Smooth muscle cell (in vitro differentiated cells): ENCODE measurements at regions not wholly inside any gene's neighbourhood (a gene's known extent, or its start where the extent isn't known, plus 50 kb on each side); places are given as distances from the start of the nearest gene placed in this dataset.

Experiments used
- DNase-seq: peaks from one replicate; lab custom pipeline; 2025; ENCODE audit not compliant: unreplicated experiment; lab: John Stamatoyannopoulos, UW
- H2AFZ ChIP-seq: fragments of 200-600 bp; sonication (generic); 2 replicates; pipeline ENCODE4 v1.6.0; 2016; ENCODE audit warnings: antibody characterized with exemption, low read depth, mild to moderate bottlenecking
- H3F3A ChIP-seq: fragments of 200-600 bp; sonication (generic); 2 replicates; pipeline ENCODE4 v1.6.0; 2017; ENCODE audit warnings: antibody characterized with exemption, low read depth
- H3K27ac ChIP-seq: fragments of 200-600 bp; sonication (generic); 2 replicates; pipeline ENCODE4 v1.5.1; 2016; ENCODE audit warnings: low read depth, mild to moderate bottlenecking
- H3K27me3 ChIP-seq: fragments of 200-600 bp; sonication (generic); 2 replicates; pipeline ENCODE4 v1.6.1; 2016; ENCODE audit warnings: low read depth, mild to moderate bottlenecking
- H3K36me3 ChIP-seq: fragments of 200-600 bp; sonication (generic); 2 replicates; pipeline ENCODE4 v1.5.1; 2016; ENCODE audit warnings: low read depth
- H3K4me1 ChIP-seq: fragments of 200-600 bp; sonication (generic); 2 replicates; pipeline ENCODE4 v1.5.1; 2016; ENCODE audit warnings: low read depth
- H3K4me2 ChIP-seq: fragments of 200-600 bp; sonication (generic); 2 replicates; pipeline ENCODE4 v1.6.0; 2016; ENCODE audit warnings: mild to moderate bottlenecking
- H3K4me3 ChIP-seq: fragments of 200-600 bp; sonication (generic); 2 replicates; pipeline ENCODE4 v1.5.1; 2016; ENCODE audit warnings: mild to moderate bottlenecking
- H3K79me2 ChIP-seq: fragments of 200-600 bp; sonication (generic); 2 replicates; pipeline ENCODE4 v1.6.0; 2016; ENCODE audit warnings: low read depth, mild to moderate bottlenecking
- H3K9ac ChIP-seq: fragments of 200-600 bp; sonication (generic); 2 replicates; pipeline ENCODE4 v1.6.0; 2016; ENCODE audit warnings: low read depth
- H3K9me3 ChIP-seq: fragments of 200-600 bp; sonication (generic); replicated peaks from 2 replicates; pipeline ENCODE4 v1.5.1; 2016; ENCODE audit warnings: low read depth
- H4K20me1 ChIP-seq: fragments of 200-600 bp; sonication (generic); 2 replicates; pipeline ENCODE4 v1.6.0; 2016; ENCODE audit warnings: low read depth
- WGBS: methylation state at CpG from one replicate; pipeline ENCODE4 v1.1.7; 2016; ENCODE audit warnings: low lambda C conversion rate; 5-methylcytosine and 5-hydroxymethylcytosine counted together
- TF ChIP-seq, protein P1 (sequence below): fragments of 200-600 bp; sonication (generic); IDR thresholded peaks from 2 replicates; pipeline ENCODE4 v1.5.1; 2017; ENCODE audit warnings: borderline replicate concordance, mild to moderate bottlenecking, antibody characterized with exemption; ENCODE audit not compliant: insufficient read depth, poor library complexity, severe bottlenecking

DNA sequence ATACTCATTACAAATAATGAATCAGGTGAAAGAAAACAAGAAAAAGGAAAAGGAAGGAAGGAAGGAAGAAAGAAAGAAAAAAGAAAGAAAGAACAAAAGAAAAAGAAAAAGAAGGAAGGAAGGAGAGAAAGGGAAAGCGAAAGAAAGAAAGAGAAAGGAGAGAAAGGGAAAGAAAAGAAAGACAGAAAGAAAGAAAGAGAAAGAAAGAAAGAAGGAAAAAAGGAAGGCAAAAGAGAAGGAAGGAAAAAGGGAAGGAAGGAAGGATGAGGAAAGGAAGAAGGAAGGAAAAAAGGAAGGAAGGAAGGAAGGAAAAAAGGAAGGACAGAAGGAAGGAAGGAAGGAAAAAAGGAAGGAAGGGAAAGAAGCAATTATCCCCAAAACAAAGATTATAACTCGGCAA, 1460.4 kb upstream of the PIK3C3 start:
- no peak overlapping the region for H2AFZ ChIP-seq
- no peaks in the 10 kb centered on the region for H3K4me1 ChIP-seq
- 86% methylated on average over 2 of the region's 2 CpGs for WGBS
- no peaks in the 10 kb centered on the region for H3K79me2 ChIP-seq
- no peaks in the 10 kb centered on the region for H3K9me3 ChIP-seq
- H3K36me3 ChIP-seq = no peaks in the 10 kb centered on the region
- H3F3A ChIP-seq = no peaks in the 10 kb centered on the region
- no peak overlapping the region for H3K4me3 ChIP-seq
- DNase-seq = no peak
- H3K4me2 ChIP-seq = no peak overlapping the region
- no peaks in the 10 kb centered on the region for H3K27me3 ChIP-seq
- H3K9ac ChIP-seq = no peak overlapping the region
- H3K27ac ChIP-seq = no peak overlapping the region
- TF ChIP-seq, protein P1, sequence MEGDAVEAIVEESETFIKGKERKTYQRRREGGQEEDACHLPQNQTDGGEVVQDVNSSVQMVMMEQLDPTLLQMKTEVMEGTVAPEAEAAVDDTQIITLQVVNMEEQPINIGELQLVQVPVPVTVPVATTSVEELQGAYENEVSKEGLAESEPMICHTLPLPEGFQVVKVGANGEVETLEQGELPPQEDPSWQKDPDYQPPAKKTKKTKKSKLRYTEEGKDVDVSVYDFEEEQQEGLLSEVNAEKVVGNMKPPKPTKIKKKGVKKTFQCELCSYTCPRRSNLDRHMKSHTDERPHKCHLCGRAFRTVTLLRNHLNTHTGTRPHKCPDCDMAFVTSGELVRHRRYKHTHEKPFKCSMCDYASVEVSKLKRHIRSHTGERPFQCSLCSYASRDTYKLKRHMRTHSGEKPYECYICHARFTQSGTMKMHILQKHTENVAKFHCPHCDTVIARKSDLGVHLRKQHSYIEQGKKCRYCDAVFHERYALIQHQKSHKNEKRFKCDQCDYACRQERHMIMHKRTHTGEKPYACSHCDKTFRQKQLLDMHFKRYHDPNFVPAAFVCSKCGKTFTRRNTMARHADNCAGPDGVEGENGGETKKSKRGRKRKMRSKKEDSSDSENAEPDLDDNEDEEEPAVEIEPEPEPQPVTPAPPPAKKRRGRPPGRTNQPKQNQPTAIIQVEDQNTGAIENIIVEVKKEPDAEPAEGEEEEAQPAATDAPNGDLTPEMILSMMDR = no peak
- no peaks in the 10 kb centered on the region for H4K20me1 ChIP-seq

DNA sequence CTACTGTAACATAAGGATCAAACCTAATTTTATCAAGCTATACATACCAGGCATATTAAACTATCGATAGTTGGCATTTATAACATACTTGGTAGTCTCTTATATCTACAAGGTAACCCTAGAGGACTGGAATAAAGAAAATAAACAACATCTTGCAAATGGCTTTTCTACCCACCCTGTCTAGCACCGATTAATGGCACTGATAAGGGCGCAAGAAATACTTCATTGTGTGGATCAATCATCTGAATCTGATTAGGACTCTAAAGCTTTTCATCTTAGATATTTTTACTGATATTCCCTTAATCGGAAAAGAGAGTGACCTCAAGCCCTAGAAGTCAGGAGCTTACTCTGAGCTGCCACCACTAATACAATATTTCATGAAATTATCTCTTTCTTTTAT, 1461.7 kb upstream of the PIK3C3 start:
- no peaks in the 10 kb centered on the region for H4K20me1 ChIP-seq
- H3K79me2 ChIP-seq = no peaks in the 10 kb centered on the region
- H3K9me3 ChIP-seq = no peaks in the 10 kb centered on the region
- H3K4me2 ChIP-seq = no peak overlapping the region
- no peaks in the 10 kb centered on the region for H3K4me1 ChIP-seq
- H3K36me3 ChIP-seq = no peaks in the 10 kb centered on the region
- no peak overlapping the region for H3K9ac ChIP-seq
- 71% methylated on average over 4 of the region's 4 CpGs for WGBS
- H3K4me3 ChIP-seq = no peak overlapping the region
- no peaks in the 10 kb centered on the region for H3K27me3 ChIP-seq
- no peaks in the 10 kb centered on the region for H3F3A ChIP-seq
- TF ChIP-seq, protein P1 = no peak
- no peak overlapping the region for H3K27ac ChIP-seq
- DNase-seq = no peak
- no peak overlapping the region for H2AFZ ChIP-seq

DNA sequence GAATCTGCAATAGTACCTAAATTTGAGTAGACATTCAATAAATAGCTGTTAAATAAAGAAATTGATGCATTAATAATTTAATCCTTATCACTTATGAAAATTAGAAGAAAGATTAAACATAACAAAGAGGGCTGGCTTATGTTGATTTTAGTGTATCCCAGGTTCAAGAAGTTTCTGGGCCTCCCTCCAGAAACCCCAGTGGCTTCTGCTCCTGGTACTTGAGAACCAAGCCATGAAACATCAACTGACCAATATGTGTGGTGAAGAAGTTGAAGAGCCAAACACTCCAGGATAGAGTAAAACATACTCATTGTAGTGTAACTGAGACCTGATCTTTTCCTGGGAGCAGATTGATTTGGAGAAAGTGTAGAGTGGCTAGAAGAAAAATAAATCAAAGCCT, 1465.7 kb upstream of the PIK3C3 start:
- TF ChIP-seq, protein P1 = no peak
- Histone ChIP-seq H3K9ac (no peak overlapping the region), H3K27ac (no peak overlapping the region), H3K79me2 (no peaks in the 10 kb centered on the region), H3K4me3 (no peak overlapping the region), H3F3A (no peaks in the 10 kb centered on the region), H3K4me2 (no peak overlapping the region), H4K20me1 (no peaks in the 10 kb centered on the region), H3K36me3 (no peaks in the 10 kb centered on the region), H3K4me1 (no peaks in the 10 kb centered on the region), H3K27me3 (no peaks in the 10 kb centered on the region), H3K9me3 (no peaks in the 10 kb centered on the region), H2AFZ (no peak overlapping the region)
- no peak for DNase-seq

DNA sequence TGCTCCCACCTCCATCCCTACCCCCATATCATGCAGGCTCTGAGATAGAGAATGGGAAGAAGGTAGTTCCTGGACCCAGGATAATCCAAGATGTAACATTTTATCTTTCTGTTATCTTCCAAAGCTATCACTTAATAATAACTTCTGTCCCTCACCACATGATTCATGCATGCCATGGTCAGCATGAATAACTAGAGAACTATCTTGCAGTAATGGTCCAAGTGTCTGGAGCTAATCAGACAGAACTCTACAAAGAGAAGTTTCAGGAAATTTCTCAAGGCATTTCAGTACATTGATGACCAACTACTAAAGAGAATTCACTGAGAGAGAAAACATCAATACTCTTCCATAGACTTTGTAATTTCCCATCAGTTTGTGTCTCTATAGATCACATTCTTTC, 1469.7 kb upstream of the PIK3C3 start:
- Histone ChIP-seq H3K4me3 (no peak overlapping the region), H3F3A (no peaks in the 10 kb centered on the region), H3K4me1 (no peaks in the 10 kb centered on the region), H3K9me3 (no peaks in the 10 kb centered on the region), H3K79me2 (no peaks in the 10 kb centered on the region), H3K4me2 (peak overlapping the region; percentile 6), H3K27ac (peak overlapping the region; percentile 61), H4K20me1 (no peaks in the 10 kb centered on the region), H3K27me3 (no peaks in the 10 kb centered on the region), H2AFZ (peak overlapping the region; percentile 6), H3K36me3 (no peaks in the 10 kb centered on the region), H3K9ac (no peak overlapping the region)
- DNase-seq = no peak
- TF ChIP-seq, protein P1 = no peak
